Small intestine (tissue), 7 donors: ENCODE measurements at regions not wholly inside any gene's neighbourhood (a gene's known extent, or its start where the extent isn't known, plus 50 kb on each side); places are given as distances from the start of the nearest gene placed in this dataset.

Source experiments
- DNase-seq, 2 donors: peaks; one replicate each; pipeline versions ENCODE4 v3.0.0 to v3.0.0-alpha.2; 2013
- FAIRE-seq: peaks from 2 replicates; lab custom pipeline; 2012; peaks lifted over from hg19 to GRCh38; lab: Jason Lieb, UNC
- H3K27ac ChIP-seq, 3 donors: one replicate each; pipeline ENCODE4 v1.5.1; 2013; ENCODE audit warnings: low read length in 2 of 3, mild to moderate bottlenecking in 2 of 3, control low read depth in 1 of 3, inconsistent platforms in 1 of 3, low read depth in 1 of 3, moderate library complexity in 1 of 3
- H3K27me3 ChIP-seq, 3 donors: one replicate each; pipeline ENCODE4 v1.6.1; 2013; ENCODE audit warnings: low read length in 3 of 3, inconsistent platforms in 1 of 3; ENCODE audit not compliant: control insufficient read depth in 3 of 3, insufficient read depth in 3 of 3
- H3K36me3 ChIP-seq, 3 donors: one replicate each; pipeline ENCODE4 v1.6.1; 2013; ENCODE audit warnings: low read length in 3 of 3, inconsistent platforms in 1 of 3, low read depth in 1 of 3, mild to moderate bottlenecking in 1 of 3, moderate library complexity in 1 of 3; ENCODE audit not compliant: control insufficient read depth in 3 of 3, insufficient read depth in 2 of 3
- H3K4me1 ChIP-seq, 3 donors: one replicate each; pipeline ENCODE4 v1.6.1; 2013; ENCODE audit warnings: low read length in 2 of 3, inconsistent platforms in 1 of 3, low read depth in 1 of 3, mild to moderate bottlenecking in 1 of 3, moderate library complexity in 1 of 3; ENCODE audit not compliant: control insufficient read depth in 3 of 3, insufficient read depth in 2 of 3
- H3K4me3 ChIP-seq, 3 donors: one replicate each; pipeline ENCODE4 v1.5.1; 2013; ENCODE audit warnings: low read length in 3 of 3, control low read depth in 1 of 3, inconsistent platforms in 1 of 3, low read depth in 1 of 3, mild to moderate bottlenecking in 1 of 3, moderate library complexity in 1 of 3
- H3K9me3 ChIP-seq, 2 donors: one replicate each; pipeline ENCODE4 v1.6.1; 2013; ENCODE audit warnings: low read depth in 1 of 2, low read length in 1 of 2; ENCODE audit not compliant: control insufficient read depth in 2 of 2, insufficient read depth in 1 of 2
- WGBS, 3 donors: extraction: QIAGEN DNeasy Blood & Tissue Kit; methylation state at CpG; one replicate each; pipeline ENCODE4 v1.1.7; 2013; 5-methylcytosine and 5-hydroxymethylcytosine counted together
- donor health status: healthy with polysubstance abuse.
- donor health status: control.
- donor health status: control.
- donor health status: Bipolar disorder and iron deficiency.
- donor health status: healthy.

GRCh38 chr10:4566011-4566410 lies 260.0 kb upstream of the AKR1E2 start:
- DNase-seq (no peak), FAIRE-seq (no peak)
- Histone ChIP-seq H3K4me1 (no peaks in the 10 kb centered on the region), H3K9me3 (no peaks in the 10 kb centered on the region), H3K27ac (no peak overlapping the region), H3K27me3 (peaks cover 0 to 2% (median 0%) of the 10 kb centered on the region in 3 donors), H3K4me3 (no peak overlapping the region), H3K36me3 (no peaks in the 10 kb centered on the region)
- WGBS, 3 donors, result 54 to 83% (median 60%) methylated on average over 2 of the region's 2 CpGs

- WGBS, 3 donors, result 78 to 89% (median 89%) methylated on average over 5 of the region's 5 CpGs
- H3K9me3 ChIP-seq, result no peaks in the 10 kb centered on the region
- H3K4me3 ChIP-seq, result no peak overlapping the region
- no peaks in the 10 kb centered on the region for H3K27me3 ChIP-seq
- H3K36me3 ChIP-seq, result no peaks in the 10 kb centered on the region
- no peak for FAIRE-seq
- H3K27ac ChIP-seq, result no peak overlapping the region
- no peaks in the 10 kb centered on the region for H3K4me1 ChIP-seq
- no peak for DNase-seq
These were observed 264.7 kb upstream of the AKR1E2 start for GRCh38 chr10:4561296-4561695.

GRCh38 chr10:4557469-4557868 lies 268.5 kb upstream of the AKR1E2 start:
- H3K9me3 ChIP-seq, result no peaks in the 10 kb centered on the region
- 80 to 94% (median 87%) methylated on average over 13 of the region's 13 CpGs for WGBS, 3 donors
- no peaks in the 10 kb centered on the region for H3K36me3 ChIP-seq
- no peak overlapping the region for H3K4me3 ChIP-seq
- no peak overlapping the region for H3K27ac ChIP-seq
- no peaks in the 10 kb centered on the region for H3K27me3 ChIP-seq
- FAIRE-seq (no peak), DNase-seq (no peak)
- H3K4me1 ChIP-seq, result no peaks in the 10 kb centered on the region

GRCh38 chr10:4556527-4556926 lies 269.5 kb upstream of the AKR1E2 start:
- Histone ChIP-seq H3K27ac (no peak overlapping the region), H3K4me1 (no peaks in the 10 kb centered on the region), H3K36me3 (no peaks in the 10 kb centered on the region), H3K4me3 (no peak overlapping the region), H3K9me3 (no peaks in the 10 kb centered on the region), H3K27me3 (no peaks in the 10 kb centered on the region)
- DNase-seq (no peak), FAIRE-seq (no peak)

- DNase-seq (no peak), FAIRE-seq (no peak)
- Histone ChIP-seq H3K9me3 (no peaks in the 10 kb centered on the region), H3K4me3 (no peak overlapping the region), H3K4me1 (no peaks in the 10 kb centered on the region), H3K36me3 (no peaks in the 10 kb centered on the region), H3K27ac (no peak overlapping the region), H3K27me3 (no peaks in the 10 kb centered on the region)
- 65 to 81% (median 71%) methylated on average over 3 of the region's 3 CpGs for WGBS, 3 donors
These were observed 270.1 kb upstream of the AKR1E2 start for GRCh38 chr10:4555920-4556319.

GRCh38 chr10:4549139-4549653 lies 276.8 kb upstream of the AKR1E2 start:
- Histone ChIP-seq H3K36me3 (no peaks in the 10 kb centered on the region), H3K4me1 (no peaks in the 10 kb centered on the region), H3K4me3 (no peak overlapping the region), H3K27me3 (peaks cover 0 to 2% (median 0%) of the 10 kb centered on the region in 3 donors), H3K9me3 (no peaks in the 10 kb centered on the region), H3K27ac (no peak overlapping the region)
- no peak for FAIRE-seq
- no peak for DNase-seq
- WGBS, 3 donors, result 47 to 65% (median 52%) methylated on average over 2 of the region's 2 CpGs

GRCh38 chr10:4546931-4547330 lies 279.1 kb upstream of the AKR1E2 start:
- H3K36me3 ChIP-seq, result no peaks in the 10 kb centered on the region
- 65 to 85% (median 66%) methylated on average over 1 of the region's 1 CpG for WGBS, 3 donors
- FAIRE-seq, result peak; percentile 87

GRCh38 chr10:4546500-4546899 lies 279.5 kb upstream of the AKR1E2 start:
- peaks cover 0 to 2% (median 0%) of the 10 kb centered on the region in 3 donors for H3K27me3 ChIP-seq
- no peaks in the 10 kb centered on the region for H3K36me3 ChIP-seq
- 51 to 67% (median 60%) methylated on average over 7 of the region's 7 CpGs for WGBS, 3 donors
- FAIRE-seq (no peak), DNase-seq (peak in 1 of 2 donors; percentile 3)
- no peaks in the 10 kb centered on the region for H3K4me1 ChIP-seq
- H3K9me3 ChIP-seq, result no peaks in the 10 kb centered on the region
- no peak overlapping the region for H3K4me3 ChIP-seq
- H3K27ac ChIP-seq, result no peak overlapping the region

More at GRCh38 chr10:4546931-4547330, 279.1 kb upstream of the AKR1E2 start:
- Histone ChIP-seq H3K4me1 (no peaks in the 10 kb centered on the region), H3K27ac (no peak overlapping the region), H3K9me3 (no peaks in the 10 kb centered on the region), H3K27me3 (peaks cover 0 to 2% (median 0%) of the 10 kb centered on the region in 3 donors), H3K4me3 (no peak overlapping the region)
- DNase-seq, result no peak

- Histone ChIP-seq H3K9me3 (no peaks in the 10 kb centered on the region), H3K27ac (no peak overlapping the region), H3K4me3 (no peak overlapping the region), H3K36me3 (no peaks in the 10 kb centered on the region), H3K27me3 (no peaks in the 10 kb centered on the region), H3K4me1 (no peaks in the 10 kb centered on the region)
- WGBS, 3 donors, result 63 to 80% (median 67%) methylated on average over 7 of the region's 7 CpGs
- no peak for FAIRE-seq
- DNase-seq, result no peak
These were observed 280.9 kb upstream of the AKR1E2 start for GRCh38 chr10:4545062-4545461.
